H9 (cell line): ENCODE measurements at regions not wholly inside any gene's neighbourhood (a gene's known extent, or its start where the extent isn't known, plus 50 kb on each side); places are given as distances from the start of the nearest gene placed in this dataset.

ENCODE experiments used
- DNase-seq: peaks from one replicate; pipeline ENCODE4 v3.0.0-alpha.2; 2017
- H2AFZ ChIP-seq: one replicate; pipeline ENCODE4 v1.6.1; 2013; ENCODE audit warnings: mild to moderate bottlenecking, low read length, control low read depth, moderate library complexity
- H2AK5ac ChIP-seq: 2 replicates; pipeline ENCODE4 v1.6.1; 2013; ENCODE audit warnings: low read length, control low read depth, mixed read lengths; ENCODE audit not compliant: insufficient read length
- H2BK120ac ChIP-seq: one replicate; pipeline ENCODE4 v1.6.1; 2013; ENCODE audit warnings: low read depth, mild to moderate bottlenecking, low read length, control low read depth, inconsistent platforms; ENCODE audit not compliant: poor library complexity, severe bottlenecking
- H2BK12ac ChIP-seq: 2 replicates; pipeline ENCODE4 v1.6.1; 2013; ENCODE audit warnings: low read length, control low read depth, mixed read lengths, low read depth; ENCODE audit not compliant: insufficient read length
- H2BK15ac ChIP-seq: 2 replicates; pipeline ENCODE4 v1.6.1; 2013; ENCODE audit warnings: low read depth, low read length, control low read depth
- H2BK20ac ChIP-seq: one replicate; pipeline ENCODE4 v1.6.1; 2013; ENCODE audit warnings: low read depth, mild to moderate bottlenecking, low read length, control low read depth, inconsistent platforms; ENCODE audit not compliant: poor library complexity, severe bottlenecking
- H2BK5ac ChIP-seq: 2 replicates; pipeline ENCODE4 v1.6.1; 2013; ENCODE audit warnings: low read length, control low read depth, mixed read lengths; ENCODE audit not compliant: insufficient read length
- H3K14ac ChIP-seq: 2 replicates; pipeline ENCODE4 v1.6.1; 2013; ENCODE audit warnings: low read length, control low read depth; ENCODE audit not compliant: insufficient read depth
- H3K18ac ChIP-seq: 2 replicates; pipeline ENCODE4 v1.6.1; 2013; ENCODE audit warnings: low read depth, mild to moderate bottlenecking, mixed read lengths, low read length, control low read depth; ENCODE audit not compliant: insufficient read length
- H3K23ac ChIP-seq: 2 replicates; pipeline ENCODE4 v1.6.1; 2013; ENCODE audit warnings: low read length, control low read depth, mixed read lengths, low read depth; ENCODE audit not compliant: insufficient read length
- H3K23me2 ChIP-seq: 2 replicates; pipeline ENCODE4 v1.6.1; 2013; ENCODE audit warnings: low read depth, mild to moderate bottlenecking, mixed read lengths, low read length, control low read depth; ENCODE audit not compliant: insufficient read length, poor library complexity, severe bottlenecking
- H3K27ac ChIP-seq: 2 replicates; pipeline ENCODE4 v1.5.1; 2013; ENCODE audit warnings: low read length, control low read depth, mixed read lengths, low read depth; ENCODE audit not compliant: insufficient read length
- H3K27me3 ChIP-seq: 2 replicates; pipeline ENCODE4 v1.6.1; 2013; ENCODE audit warnings: low read length, control low read depth, inconsistent platforms; ENCODE audit not compliant: insufficient read depth
- H3K4ac ChIP-seq: 2 replicates; pipeline ENCODE4 v1.6.1; 2013; ENCODE audit warnings: low read depth, mild to moderate bottlenecking, control low read depth, inconsistent platforms, low read length, moderate library complexity
- H3K4me1 ChIP-seq: 2 replicates; pipeline ENCODE4 v1.6.1; 2013; ENCODE audit warnings: low read length, control low read depth, inconsistent platforms; ENCODE audit not compliant: insufficient read depth
- H3K4me2 ChIP-seq: 2 replicates; pipeline ENCODE4 v1.6.1; 2013; ENCODE audit warnings: low read length, control low read depth, mixed read lengths; ENCODE audit not compliant: insufficient read length, insufficient read depth
- H3K56ac ChIP-seq: 2 replicates; pipeline ENCODE4 v1.6.1; 2013; ENCODE audit warnings: low read depth, mild to moderate bottlenecking, mixed read lengths, low read length, control low read depth; ENCODE audit not compliant: insufficient read length
- H3K79me1 ChIP-seq: 2 replicates; pipeline ENCODE4 v1.6.1; 2013; ENCODE audit warnings: low read depth, mild to moderate bottlenecking, moderate library complexity, low read length, control low read depth, inconsistent platforms; ENCODE audit not compliant: insufficient read depth, poor library complexity, severe bottlenecking
- H3K79me2 ChIP-seq: 2 replicates; pipeline ENCODE4 v1.6.1; 2013; ENCODE audit warnings: low read length, control low read depth, inconsistent platforms; ENCODE audit not compliant: insufficient read depth
- H3K9ac ChIP-seq: 2 replicates; pipeline ENCODE4 v1.6.1; 2013; ENCODE audit warnings: low read length, control low read depth, mixed read lengths; ENCODE audit not compliant: insufficient read length; ENCODE audit errors: extremely low read depth
- H3K9me3 ChIP-seq: one replicate; pipeline ENCODE4 v1.6.1; 2013; ENCODE audit warnings: low read depth, low read length, inconsistent platforms; ENCODE audit not compliant: control insufficient read depth
- H3T11ph ChIP-seq: one replicate; pipeline ENCODE4 v1.6.1; 2013; ENCODE audit warnings: mild to moderate bottlenecking, low read length, control low read depth, inconsistent platforms
- H4K20me1 ChIP-seq: one replicate; pipeline ENCODE4 v1.6.1; 2013; ENCODE audit not compliant: control insufficient read depth, insufficient read length, insufficient read depth
- H4K5ac ChIP-seq: 2 replicates; pipeline ENCODE4 v1.6.1; 2013; ENCODE audit warnings: low read depth, mild to moderate bottlenecking, mixed read lengths, low read length, control low read depth; ENCODE audit not compliant: insufficient read length
- H4K8ac ChIP-seq: replicated peaks from 2 replicates; pipeline ENCODE4 v1.6.1; 2013; ENCODE audit warnings: low read length, control low read depth, mixed read lengths, low read depth; ENCODE audit not compliant: insufficient read length
- H4K91ac ChIP-seq: 2 replicates; pipeline ENCODE4 v1.6.1; 2013; ENCODE audit warnings: low read depth, mild to moderate bottlenecking, moderate library complexity, mixed read lengths, low read length, control low read depth; ENCODE audit not compliant: insufficient read length
- H3K27ac Mint-ChIP-seq, 3 experiments: 2 replicates in 2 of 3; 3 replicates in 1 of 3; pipeline ENCODE4 v1.8.0; 2020 to 2021; ENCODE audit warnings: mixed read lengths in 3 of 3, mild to moderate bottlenecking in 1 of 3, moderate library complexity in 1 of 3
- H3K27me3 Mint-ChIP-seq: 2 replicates; pipeline ENCODE4 v1.8.0; 2021; ENCODE audit warnings: low read depth, mild to moderate bottlenecking, moderate library complexity, mixed read lengths
- H3K36me3 Mint-ChIP-seq, 3 experiments: 2 replicates in 2 of 3; 3 replicates in 1 of 3; pipeline ENCODE4 v1.8.0; 2020 to 2021; ENCODE audit warnings: low read depth in 3 of 3, mixed read lengths in 3 of 3; ENCODE audit not compliant: insufficient read depth in 1 of 3
- H3K4me1 Mint-ChIP-seq, 2 experiments: 2 replicates each; pipeline ENCODE4 v1.8.0; 2020; ENCODE audit warnings: mixed read lengths in 2 of 2
- H3K4me3 Mint-ChIP-seq, 2 experiments: 2 replicates in 1 of 2; 3 replicates in 1 of 2; pipeline ENCODE4 v1.8.0; 2020 to 2021; ENCODE audit warnings: mild to moderate bottlenecking in 2 of 2, mixed read lengths in 2 of 2, moderate library complexity in 1 of 2
- H3K9me3 Mint-ChIP-seq, 2 experiments: 2 replicates in 1 of 2; 3 replicates in 1 of 2; pipeline ENCODE4 v1.8.0; 2020; ENCODE audit warnings: mild to moderate bottlenecking in 2 of 2, mixed read lengths in 2 of 2, moderate library complexity in 1 of 2
- CTCF ChIP-seq: fragments of 200-600 bp; sonication (generic); conservative IDR thresholded peaks from 3 replicates; pipeline ENCODE4 v1.8.0; 2021; ENCODE audit warnings: antibody characterized with exemption, mild to moderate bottlenecking
- WGBS: extraction: QIAGEN DNeasy Blood & Tissue Kit; methylation state at CpG from one replicate; pipeline ENCODE4 v1.1.7; 2013; ENCODE audit warnings: missing lambda C conversion rate, low lambda C conversion rate, mixed read lengths; ENCODE audit not compliant: insufficient read length; ENCODE audit errors: extremely low coverage; 5-methylcytosine and 5-hydroxymethylcytosine counted together

- no peak overlapping the region for H2BK15ac ChIP-seq
- no peak overlapping the region for H2BK12ac ChIP-seq
- H3K27me3 Mint-ChIP-seq, result peaks cover 2% of the 10 kb centered on the region; the same call in 1 of the 2 replicates
- peaks cover under 1% of the 10 kb centered on the region; the same call in 1 of the 2 replicates for H3K4me1 ChIP-seq
- no peak overlapping the region for H3K23ac ChIP-seq
- H4K5ac ChIP-seq, result no peak overlapping the region
- peaks cover 11 to 23% of the 10 kb centered on the region in 2 experiments for H3K4me1 Mint-ChIP-seq
- no peak overlapping the region for H3K4me3 Mint-ChIP-seq
- H3K36me3 Mint-ChIP-seq, result peaks cover 0 to 13% (median 0%) of the 10 kb centered on the region in 3 experiments; a peak in 2 of 7 replicates
- H3K27me3 ChIP-seq, result no peaks in the 10 kb centered on the region
- no peak overlapping the region for H4K91ac ChIP-seq
- no peak overlapping the region for H2BK20ac ChIP-seq
- H3K18ac ChIP-seq, result no peak overlapping the region
- H3K9me3 ChIP-seq, result no peaks in the 10 kb centered on the region
- DNase-seq, result peak; percentile 10
- H3K4me2 ChIP-seq, result no peak overlapping the region
- H3K23me2 ChIP-seq, result no peaks in the 10 kb centered on the region
- H3K27ac ChIP-seq, result no peak overlapping the region
- TF ChIP-seq CTCF, result no peak
- no peak overlapping the region for H2AFZ ChIP-seq
- H3K79me1 ChIP-seq, result no peaks in the 10 kb centered on the region
- no peak overlapping the region for H3K56ac ChIP-seq
- H3K4ac ChIP-seq, result no peak overlapping the region
- H3K9me3 Mint-ChIP-seq, result peaks cover 0 to 8% of the 10 kb centered on the region in 2 experiments; a peak in 3 of 5 replicates
- peak overlapping the region in 1 of 3 experiments; percentile 70; a peak in 1 of 7 replicates for H3K27ac Mint-ChIP-seq
- no peak overlapping the region for H3K14ac ChIP-seq
- no peak overlapping the region for H3T11ph ChIP-seq
- H4K20me1 ChIP-seq, result no peaks in the 10 kb centered on the region
- H3K9ac ChIP-seq, result no peak overlapping the region
- no CpG with 5 or more reads among the region's 8 CpGs for WGBS
- H4K8ac ChIP-seq, result no peak overlapping the region
- no peak overlapping the region for H2AK5ac ChIP-seq
- H3K79me2 ChIP-seq, result no peaks in the 10 kb centered on the region
- no peak overlapping the region for H2BK5ac ChIP-seq
- no peak overlapping the region for H2BK120ac ChIP-seq
Observed at GRCh38 chr2:128401680-128402079, 83.0 kb upstream of the HS6ST1 start.
